ENCODE measurements at regions not wholly inside any gene's neighbourhood (a gene's known extent, or its start where the extent isn't known, plus 50 kb on each side); places are given as distances from the start of the nearest gene placed in this dataset.

GRCh38 chr12:125690841-125691240 is 625.6 kb downstream of the AACS start:
- no peak for TF ChIP-seq CTCF (IDR thresholded peaks at IDR 0.05; ENCODE audit: control insufficient read depth, insufficient read depth, low read depth, low read length, missing control alignments)
- no peak for DNase-seq (ENCODE audit: low read depth)
- no peak overlapping the region for H3K4me3 ChIP-seq (ENCODE audit: control insufficient read depth, low read depth, low read length)

GRCh38 chr12:125696054-125696453 is 630.8 kb downstream of the AACS start:
- TF ChIP-seq CTCF (IDR thresholded peaks at IDR 0.05; ENCODE audit: control insufficient read depth, insufficient read depth, low read depth, low read length, missing control alignments) = no peak

GRCh38 chr12:125704803-125705202 is 639.6 kb downstream of the AACS start:
- no peak for DNase-seq (ENCODE audit: low read depth)
- H3K4me3 ChIP-seq (ENCODE audit: control insufficient read depth, low read depth, low read length) = no peak overlapping the region
- TF ChIP-seq CTCF (IDR thresholded peaks at IDR 0.05; ENCODE audit: control insufficient read depth, insufficient read depth, low read depth, low read length, missing control alignments) = no peak

More at GRCh38 chr12:125696054-125696453, 630.8 kb downstream of the AACS start:
- no peak overlapping the region for H3K4me3 ChIP-seq (ENCODE audit: control insufficient read depth, low read depth, low read length)
- DNase-seq (ENCODE audit: low read depth) = no peak

GRCh38 chr12:125720961-125721360 is 655.7 kb downstream of the AACS start:
- TF ChIP-seq CTCF (IDR thresholded peaks at IDR 0.05; ENCODE audit: control insufficient read depth, insufficient read depth, low read depth, low read length, missing control alignments) = no peak
- no peak for DNase-seq (ENCODE audit: low read depth)
- H3K4me3 ChIP-seq (ENCODE audit: control insufficient read depth, low read depth, low read length) = no peak overlapping the region

GRCh38 chr12:125734137-125734536 is 668.9 kb downstream of the AACS start:
- TF ChIP-seq CTCF (IDR thresholded peaks at IDR 0.05; ENCODE audit: control insufficient read depth, insufficient read depth, low read depth, low read length, missing control alignments) = no peak
- H3K4me3 ChIP-seq (ENCODE audit: control insufficient read depth, low read depth, low read length) = no peak overlapping the region
- DNase-seq (ENCODE audit: low read depth) = no peak

GRCh38 chr12:125738211-125738610 is 673.0 kb downstream of the AACS start:
- H3K4me3 ChIP-seq (ENCODE audit: control insufficient read depth, low read depth, low read length) = no peak overlapping the region
- DNase-seq (ENCODE audit: low read depth) = no peak

More at GRCh38 chr12:125738211-125738610, 673.0 kb downstream of the AACS start:
- TF ChIP-seq CTCF (IDR thresholded peaks at IDR 0.05; ENCODE audit: control insufficient read depth, insufficient read depth, low read depth, low read length, missing control alignments) = no peak
